HepG2 (cell line): ENCODE measurements at regions not wholly inside any gene's neighbourhood (a gene's known extent, or its start where the extent isn't known, plus 50 kb on each side); places are given as distances from the start of the nearest gene placed in this dataset.

Experiments
- ATAC-seq: fragments of 200-7000 bp; cut with Tn5 transposase; 3 replicates; pipeline ENCODE4 v1.9.1; 2020; ENCODE audit warnings: mild to moderate bottlenecking, moderate library complexity
- BruUV-seq: library from RNA; stranded (reverse); fragments of 400-500 nt; replicated peaks from 2 replicates; lab custom pipeline; 2021; lab: Mats Ljungman, UMichigan
- CTCF ChIA-PET: fragments of 300-600 bp; formaldehyde crosslinking; extraction: SDS; loops from one replicate; lab custom pipeline; 2021; ENCODE audit warnings: low total read pairs, inconsistent platforms, low intra/inter-chr PET ratio; lab: Yijun Ruan, JAX
- POLR2A ChIA-PET: fragments of 350-600 bp; sonication (Branson Sonifier 250); formaldehyde crosslinking; loops from one replicate; lab custom pipeline; 2020; ENCODE audit warnings: antibody characterized with exemption, inconsistent platforms; lab: Yijun Ruan, JAX
- DNase-seq: peaks from one replicate; pipeline ENCODE4 v3.0.0-alpha.2; 2015; ENCODE audit warnings: low spot score
- FAIRE-seq: peaks from 3 replicates; lab custom pipeline; 2011; peaks lifted over from hg19 to GRCh38; lab: Jason Lieb, UNC
- H2AFZ ChIP-seq: one replicate; pipeline ENCODE4 v1.6.1; 2011; ENCODE audit warnings: low read length, inconsistent platforms
- H3K27ac ChIP-seq: fragments of 300-600 bp; 3 replicates; pipeline ENCODE4 v1.8.0; 2011; ENCODE audit warnings: mixed run types, mild to moderate bottlenecking, mixed read lengths, low read length, inconsistent platforms; ENCODE audit not compliant: insufficient read depth; ENCODE audit errors: extremely low read length
- H3K27me3 ChIP-seq, 2 experiments: fragments of 200-600 bp in 1 of 2; 2 replicates in 1 of 2; 3 replicates in 1 of 2; pipeline versions ENCODE4 v1.6.0 to v1.8.0; 2011; ENCODE audit warnings: low read length in 2 of 2, mild to moderate bottlenecking in 2 of 2, moderate library complexity in 2 of 2, inconsistent platforms in 1 of 2; ENCODE audit not compliant: insufficient read depth in 2 of 2, control insufficient read depth in 1 of 2
- H3K36me3 ChIP-seq, 2 experiments: fragments of 200-600 bp in 1 of 2; replicated peaks in 1 of 2; 2 replicates in 1 of 2; 3 replicates in 1 of 2; pipeline versions ENCODE4 v1.5.1 to v1.8.0; 2011; ENCODE audit warnings: low read length in 2 of 2, inconsistent platforms in 1 of 2; ENCODE audit not compliant: insufficient read depth in 2 of 2, control insufficient read depth in 1 of 2
- H3K4me1 ChIP-seq: 2 replicates; pipeline ENCODE4 v1.5.1; 2012; ENCODE audit warnings: low read length, inconsistent platforms; ENCODE audit not compliant: insufficient read depth
- H3K4me2 ChIP-seq: 2 replicates; pipeline ENCODE4 v1.6.0; 2011; ENCODE audit warnings: low read depth, low read length, inconsistent platforms
- H3K4me3 ChIP-seq, 3 experiments: fragments of 200-600 bp in 1 of 3; sonication (generic), shearing (Covaris generic) in 1 of 3; replicated peaks in 1 of 3; 2 replicates each; pipeline ENCODE4 v1.5.1; 2011 to 2016; ENCODE audit warnings: low read length in 3 of 3, inconsistent platforms in 2 of 3, low read depth in 2 of 3, mild to moderate bottlenecking in 2 of 3, control low read depth in 1 of 3, mixed read lengths in 1 of 3; ENCODE audit not compliant: insufficient read depth in 1 of 3
- H3K79me2 ChIP-seq: one replicate; pipeline ENCODE4 v1.6.1; 2011; ENCODE audit warnings: low read length, inconsistent platforms; ENCODE audit not compliant: insufficient read depth
- H3K9ac ChIP-seq: 2 replicates; pipeline ENCODE4 v1.6.0; 2011; ENCODE audit warnings: mild to moderate bottlenecking, low read depth, low read length, inconsistent platforms; ENCODE audit not compliant: insufficient read depth
- H3K9me3 ChIP-seq: 2 replicates; pipeline ENCODE4 v1.5.1; 2012; ENCODE audit warnings: mild to moderate bottlenecking, low read length
- H4K20me1 ChIP-seq: 2 replicates; pipeline ENCODE4 v1.6.0; 2011; ENCODE audit warnings: inconsistent platforms, mild to moderate bottlenecking, low read length, moderate library complexity; ENCODE audit not compliant: insufficient read depth
- ATAD3A ChIP-seq: sonication (generic); formaldehyde crosslinking; IDR thresholded peaks from 2 replicates; pipeline ENCODE4 v1.4.0; 2020; ENCODE audit warnings: missing genetic modification reagents
- FOXO4 ChIP-seq: sonication (generic); formaldehyde crosslinking; conservative IDR thresholded peaks from 2 replicates; pipeline ENCODE4 v1.8.1; 2023; ENCODE audit warnings: missing genetic modification reagents
- SNAPC5 ChIP-seq: sonication (generic); formaldehyde crosslinking; IDR thresholded peaks from 2 replicates; pipeline ENCODE4 v1.8.1; 2023; ENCODE audit warnings: mild to moderate bottlenecking, missing genetic modification reagents, borderline replicate concordance
- SYNCRIP ChIP-seq: fragments of 200-400 bp; formaldehyde crosslinking; IDR thresholded peaks from 2 replicates; pipeline ENCODE4 v1.6.1; 2018; ENCODE audit warnings: mild to moderate bottlenecking, low read depth, low read length; ENCODE audit not compliant: insufficient read depth
- ZFP1 ChIP-seq: IDR thresholded peaks from 2 replicates; pipeline ENCODE4 v1.6.1; 2016
- ZNF24 ChIP-seq: fragments of 450-650 bp; IDR thresholded peaks from 2 replicates; pipeline ENCODE4 v1.6.1; 2017; ENCODE audit warnings: antibody characterized with exemption, mild to moderate bottlenecking
- ZNF33A ChIP-seq: sonication (generic); formaldehyde crosslinking; IDR thresholded peaks from 2 replicates; pipeline ENCODE4 v1.5.1; 2020; ENCODE audit warnings: missing genetic modification reagents, mild to moderate bottlenecking, moderate library complexity, borderline replicate concordance
- ZNF530 ChIP-seq: sonication (generic); formaldehyde crosslinking; IDR thresholded peaks from 2 replicates; pipeline ENCODE4 v1.5.0; 2020; ENCODE audit warnings: low read depth, mild to moderate bottlenecking, missing genetic modification reagents
- ZNF570 ChIP-seq: sonication (generic); formaldehyde crosslinking; IDR thresholded peaks from 2 replicates; pipeline ENCODE4 v1.4.0; 2020; ENCODE audit warnings: mild to moderate bottlenecking, missing genetic modification reagents, borderline replicate concordance
- ZNF749 ChIP-seq: sonication (generic); formaldehyde crosslinking; IDR thresholded peaks from 2 replicates; pipeline ENCODE4 v1.8.0; 2022; ENCODE audit warnings: mild to moderate bottlenecking, missing genetic modification reagents, moderate library complexity, borderline replicate concordance
- ZNF773 ChIP-seq: sonication (generic); formaldehyde crosslinking; IDR thresholded peaks from 2 replicates; pipeline ENCODE4 v1.4.0; 2020; ENCODE audit warnings: missing genetic modification reagents, borderline replicate concordance
- WGBS: methylation state at CpG from one replicate; pipeline ENCODE4 v1.1.6; 2017; ENCODE audit warnings: low lambda C conversion rate; 5-methylcytosine and 5-hydroxymethylcytosine counted together
- in situ Hi-C: cut with HindIII; loops from 2 replicates; pipeline ENCODE4 v1.10.0; 2017; ENCODE audit warnings: low pct_unique_long_range_greater_than_20kb; ENCODE audit not compliant: extremely low pct_ligation_motif_present
- intact Hi-C: fragments of 100-400 bp; cut with micrococcal nuclease; formaldehyde crosslinking; loops from one replicate; pipeline ENCODE4 v1.10.0; 2022; ENCODE audit not compliant: unreplicated experiment

GRCh38 chr5:62043289-62044280, 262.4 kb upstream of the KIF2A start:
- no peak overlapping the region for H2AFZ ChIP-seq
- TF ChIP-seq ZNF33A (no peak), ATAD3A (CRISPR knock-in tag) (no peak), ZNF570 (no peak), ZNF24 (no peak), ZNF530 (CRISPR knock-in tag) (no peak), SNAPC5 (CRISPR knock-in tag) (no peak), ZFP1 (CRISPR knock-in tag) (no peak), SYNCRIP (no peak), ZNF773 (no peak), FOXO4 (no peak), ZNF749 (CRISPR knock-in tag) (no peak)
- ATAC-seq: no peak
- in situ Hi-C loops: no loop called here
- no peak overlapping the region for H3K4me2 ChIP-seq
- no peak overlapping the region for H3K9ac ChIP-seq
- no peaks in the 10 kb centered on the region for H3K36me3 ChIP-seq
- no peak overlapping the region for H3K27ac ChIP-seq
- ChIA-PET CTCF (no interaction called here), POLR2A (no interaction called here)
- no peak for DNase-seq
- H4K20me1 ChIP-seq: no peaks in the 10 kb centered on the region
- no peak for FAIRE-seq
- WGBS: 1% methylated on average over 4 of the region's 4 CpGs
- BruUV-seq: no TSS peak
- no peaks in the 10 kb centered on the region; a peak in 1 of 5 replicates for H3K27me3 ChIP-seq
- no peaks in the 10 kb centered on the region for H3K9me3 ChIP-seq
- H3K4me3 ChIP-seq: no peak overlapping the region
- H3K79me2 ChIP-seq: no peaks in the 10 kb centered on the region
- H3K4me1 ChIP-seq: no peaks in the 10 kb centered on the region
- intact Hi-C loops: no loop called here
